ENCODE measurements at regions not wholly inside any gene's neighbourhood (a gene's known extent, or its start where the extent isn't known, plus 50 kb on each side); places are given as distances from the start of the nearest gene placed in this dataset.

DNA sequence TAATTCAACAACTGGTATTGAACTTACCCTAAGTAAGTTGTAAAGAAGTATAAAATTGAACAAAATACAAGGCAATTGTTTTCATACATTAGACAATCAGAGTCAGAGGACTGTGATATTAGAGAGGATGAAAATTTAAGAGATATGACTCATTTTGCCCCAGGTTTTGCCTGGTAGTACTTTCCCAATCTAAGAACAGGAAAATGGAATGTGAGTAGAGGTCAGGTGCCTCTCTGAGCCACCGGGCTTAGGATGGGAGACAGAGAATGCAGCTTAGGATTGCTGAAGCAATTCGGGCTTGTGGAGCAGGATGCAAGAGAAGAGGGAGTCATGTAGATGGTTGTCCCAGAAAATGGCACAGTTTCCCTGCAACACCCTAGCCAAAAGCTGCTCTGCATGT is 219.7 kb upstream of the CHST9 start:
- Histone ChIP-seq H3K4me1 (no peaks in the 10 kb centered on the region), H3K9me3 (no peaks in the 10 kb centered on the region), H3K4me3 (no peak overlapping the region), H3K27me3 (no peaks in the 10 kb centered on the region), H3K27ac (no peak overlapping the region), H3K36me3 (no peaks in the 10 kb centered on the region)
- intact Hi-C loops (cut with DNase I): no loop called here
- TF ChIP-seq, protein P1, sequence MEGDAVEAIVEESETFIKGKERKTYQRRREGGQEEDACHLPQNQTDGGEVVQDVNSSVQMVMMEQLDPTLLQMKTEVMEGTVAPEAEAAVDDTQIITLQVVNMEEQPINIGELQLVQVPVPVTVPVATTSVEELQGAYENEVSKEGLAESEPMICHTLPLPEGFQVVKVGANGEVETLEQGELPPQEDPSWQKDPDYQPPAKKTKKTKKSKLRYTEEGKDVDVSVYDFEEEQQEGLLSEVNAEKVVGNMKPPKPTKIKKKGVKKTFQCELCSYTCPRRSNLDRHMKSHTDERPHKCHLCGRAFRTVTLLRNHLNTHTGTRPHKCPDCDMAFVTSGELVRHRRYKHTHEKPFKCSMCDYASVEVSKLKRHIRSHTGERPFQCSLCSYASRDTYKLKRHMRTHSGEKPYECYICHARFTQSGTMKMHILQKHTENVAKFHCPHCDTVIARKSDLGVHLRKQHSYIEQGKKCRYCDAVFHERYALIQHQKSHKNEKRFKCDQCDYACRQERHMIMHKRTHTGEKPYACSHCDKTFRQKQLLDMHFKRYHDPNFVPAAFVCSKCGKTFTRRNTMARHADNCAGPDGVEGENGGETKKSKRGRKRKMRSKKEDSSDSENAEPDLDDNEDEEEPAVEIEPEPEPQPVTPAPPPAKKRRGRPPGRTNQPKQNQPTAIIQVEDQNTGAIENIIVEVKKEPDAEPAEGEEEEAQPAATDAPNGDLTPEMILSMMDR (IDR thresholded peaks at IDR 0.05): no peak
- ATAC-seq (no peak), DNase-seq (no peak)

- H3K4me3 ChIP-seq: no peak overlapping the region
- TF ChIP-seq, protein P1 (IDR thresholded peaks at IDR 0.05): no peak
- intact Hi-C loops (cut with DNase I): no loop called here
- no peaks in the 10 kb centered on the region for H3K9me3 ChIP-seq
- peak in 1 of 4 donors; percentile 39 for DNase-seq
- H3K36me3 ChIP-seq: no peaks in the 10 kb centered on the region
- no peaks in the 10 kb centered on the region for H3K4me1 ChIP-seq
- no peak overlapping the region for H3K27ac ChIP-seq
- H3K27me3 ChIP-seq: no peaks in the 10 kb centered on the region
- ATAC-seq: no peak
These were observed 214.9 kb upstream of the CHST9 start for GRCh38 chr18:27400001-27400400.

DNA sequence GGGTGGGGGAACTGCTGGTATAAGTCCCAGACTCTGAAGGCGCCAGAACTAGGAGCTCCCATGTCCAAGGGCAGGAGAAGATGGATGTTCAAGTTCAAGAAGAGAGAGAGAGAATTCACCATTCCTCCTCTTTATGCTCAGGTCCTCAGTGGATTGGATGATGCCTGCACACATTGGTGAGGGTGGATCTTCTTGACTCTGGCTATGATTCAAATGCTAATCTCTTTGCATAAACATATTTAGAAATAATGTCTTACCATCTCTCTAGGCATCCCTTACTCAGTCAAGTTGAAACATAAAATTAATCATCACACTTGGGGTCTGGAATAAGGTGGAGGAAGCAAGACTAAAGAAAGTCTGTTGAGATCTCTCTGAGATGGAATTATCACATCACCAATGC is 210.6 kb upstream of the CHST9 start:
- H3K4me1 ChIP-seq: no peaks in the 10 kb centered on the region
- H3K4me3 ChIP-seq: no peak overlapping the region
- ATAC-seq (no peak), DNase-seq (no peak)
- H3K27me3 ChIP-seq: no peaks in the 10 kb centered on the region
- H3K9me3 ChIP-seq: no peaks in the 10 kb centered on the region
- TF ChIP-seq, protein P1 (IDR thresholded peaks at IDR 0.05): no peak
- intact Hi-C loops (cut with DNase I): no loop called here
- no peaks in the 10 kb centered on the region for H3K36me3 ChIP-seq
- H3K27ac ChIP-seq: no peak overlapping the region

GRCh38 chr18:27394687-27395086 is 209.6 kb upstream of the CHST9 start:
- Histone ChIP-seq H3K27ac (no peak overlapping the region), H3K4me1 (no peaks in the 10 kb centered on the region), H3K36me3 (no peaks in the 10 kb centered on the region), H3K27me3 (no peaks in the 10 kb centered on the region), H3K9me3 (peaks cover 0 to under 1% of the 10 kb centered on the region in 2 donors), H3K4me3 (no peak overlapping the region)
- DNase-seq (no peak), ATAC-seq (no peak)
- intact Hi-C loops (cut with DNase I): no loop called here
- TF ChIP-seq, protein P1 (IDR thresholded peaks at IDR 0.05): no peak

- H3K36me3 ChIP-seq: no peaks in the 10 kb centered on the region
- no peak overlapping the region for H3K4me3 ChIP-seq
- TF ChIP-seq, protein P1 (IDR thresholded peaks at IDR 0.05): no peak
- DNase-seq (no peak), ATAC-seq (no peak)
- intact Hi-C loops (cut with DNase I): no loop called here
- H3K27ac ChIP-seq: no peak overlapping the region
- no peaks in the 10 kb centered on the region for H3K4me1 ChIP-seq
- no peaks in the 10 kb centered on the region for H3K9me3 ChIP-seq
- no peaks in the 10 kb centered on the region for H3K27me3 ChIP-seq
These were observed 197.6 kb upstream of the CHST9 start for GRCh38 chr18:27382567-27383216.

Measured in left lung (tissue), 4 donors.